HG03097 (cell line): ENCODE measurements at regions not wholly inside any gene's neighbourhood (a gene's known extent, or its start where the extent isn't known, plus 50 kb on each side); places are given as distances from the start of the nearest gene placed in this dataset.

Source experiments
- ATAC-seq: cut with Tn5 transposase; IDR thresholded peaks from one replicate; pipeline ENCODE4 v1.9.1; 2021; ENCODE audit not compliant: unreplicated experiment, low FRiP score

DNA sequence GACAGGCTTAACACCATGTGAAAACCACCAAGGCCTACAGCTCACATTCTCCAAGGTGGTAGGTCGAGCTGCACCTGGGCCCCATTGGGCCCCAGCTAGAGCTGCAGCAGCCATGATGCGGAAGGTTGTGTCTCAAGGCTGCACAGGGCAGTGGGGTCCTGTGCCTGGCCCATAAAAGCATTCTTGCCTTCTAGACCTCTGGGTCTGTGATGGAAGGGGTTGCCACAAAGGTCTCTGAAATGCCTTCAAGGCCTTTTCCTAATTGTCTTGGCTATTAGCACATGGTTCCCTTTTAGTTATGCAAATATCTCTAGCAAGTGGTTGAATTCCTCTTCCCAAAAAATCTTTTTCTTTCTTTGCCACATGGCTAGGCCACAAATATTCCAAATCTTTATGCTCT is 52.5 kb upstream of the C11orf58 start:
- no peak for ATAC-seq

GRCh38 chr11:16678466-16679116 is 59.9 kb upstream of the C11orf58 start:
- ATAC-seq: no peak

GRCh38 chr11:16669799-16670415 is 68.5 kb upstream of the C11orf58 start:
- ATAC-seq: no peak

GRCh38 chr11:16632295-16633200 is 105.9 kb upstream of the C11orf58 start:
- no peak for ATAC-seq

DNA sequence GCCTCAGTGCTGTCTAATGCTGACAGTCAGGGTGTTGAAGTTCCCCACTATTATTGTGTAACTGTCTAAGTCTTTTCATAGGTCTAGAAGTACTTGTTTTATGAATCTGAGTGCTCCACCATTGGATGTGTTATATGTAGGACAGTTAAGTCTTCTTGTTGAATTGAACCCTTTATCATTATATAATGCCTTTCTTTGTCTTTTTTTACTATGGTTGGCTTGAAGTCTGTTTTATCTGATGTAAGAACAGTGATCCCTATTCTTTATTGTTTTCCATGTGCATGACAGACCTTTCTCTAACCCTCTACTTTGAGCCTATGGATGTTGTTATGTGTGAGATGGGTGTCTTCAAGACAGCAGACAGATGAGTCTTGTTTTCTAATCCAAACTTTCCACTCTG is 107.8 kb upstream of the C11orf58 start:
- no peak for ATAC-seq

GRCh38 chr11:16618431-16618830 is 120.0 kb upstream of the C11orf58 start:
- ATAC-seq: no peak

- ATAC-seq: no peak
Measured at GRCh38 chr11:16615480-16615879, 123.0 kb upstream of the C11orf58 start.

DNA sequence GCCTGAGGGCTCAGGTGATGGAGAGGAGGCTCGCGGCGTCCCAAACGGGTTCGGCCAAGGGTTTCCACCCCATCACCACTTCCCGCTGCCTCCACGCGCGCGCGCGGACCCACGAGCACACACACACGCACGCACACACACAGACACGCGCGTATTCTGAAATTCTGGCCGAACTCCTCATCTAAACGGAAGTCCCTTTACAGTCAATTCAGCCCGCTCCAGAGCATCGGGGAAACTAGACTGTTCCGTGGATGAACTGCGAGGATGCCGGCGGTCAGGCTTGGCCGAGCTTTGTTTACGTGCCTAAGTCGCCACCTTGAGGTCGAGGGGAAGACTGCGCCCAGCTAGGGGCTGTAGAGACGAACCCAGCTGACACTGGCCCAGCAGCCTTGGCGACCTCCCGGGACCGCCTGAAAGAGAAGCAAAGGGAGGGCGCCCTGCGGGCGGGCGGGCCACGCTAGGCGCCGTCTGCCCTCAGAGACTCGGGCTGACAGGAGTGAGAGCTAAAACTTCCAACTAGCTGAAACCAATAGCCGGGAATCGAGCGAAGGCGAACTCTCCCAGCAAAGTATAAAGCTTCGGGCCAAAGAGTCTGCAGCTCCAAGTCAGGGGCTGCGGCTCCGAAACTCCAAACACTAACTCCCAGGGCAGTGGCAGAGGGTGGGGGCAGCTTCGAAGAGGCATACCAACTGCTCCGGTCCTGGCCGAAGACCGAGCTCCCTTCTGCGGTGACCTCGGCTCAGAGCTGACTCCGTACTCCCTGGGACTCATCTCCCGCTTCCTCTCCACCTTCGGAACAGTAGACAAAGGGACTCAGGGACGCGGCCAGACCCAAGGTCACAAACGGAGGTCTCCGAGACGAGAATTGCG is 124.7 kb upstream of the C11orf58 start:
- ATAC-seq: peak; percentile 99

DNA sequence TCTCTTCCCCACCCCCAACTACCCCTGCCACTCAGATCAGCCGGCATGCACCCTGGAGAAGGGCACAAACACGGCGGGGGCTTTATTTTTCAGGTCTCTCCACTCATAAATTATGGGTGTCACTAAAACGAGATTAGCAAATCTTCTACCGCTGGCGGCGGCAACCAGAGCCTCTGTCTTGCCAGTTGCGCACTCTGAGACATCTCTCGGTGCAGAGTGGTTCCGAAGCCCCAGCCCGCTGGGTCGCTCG is 125.3 kb upstream of the C11orf58 start:
- no peak for ATAC-seq

DNA sequence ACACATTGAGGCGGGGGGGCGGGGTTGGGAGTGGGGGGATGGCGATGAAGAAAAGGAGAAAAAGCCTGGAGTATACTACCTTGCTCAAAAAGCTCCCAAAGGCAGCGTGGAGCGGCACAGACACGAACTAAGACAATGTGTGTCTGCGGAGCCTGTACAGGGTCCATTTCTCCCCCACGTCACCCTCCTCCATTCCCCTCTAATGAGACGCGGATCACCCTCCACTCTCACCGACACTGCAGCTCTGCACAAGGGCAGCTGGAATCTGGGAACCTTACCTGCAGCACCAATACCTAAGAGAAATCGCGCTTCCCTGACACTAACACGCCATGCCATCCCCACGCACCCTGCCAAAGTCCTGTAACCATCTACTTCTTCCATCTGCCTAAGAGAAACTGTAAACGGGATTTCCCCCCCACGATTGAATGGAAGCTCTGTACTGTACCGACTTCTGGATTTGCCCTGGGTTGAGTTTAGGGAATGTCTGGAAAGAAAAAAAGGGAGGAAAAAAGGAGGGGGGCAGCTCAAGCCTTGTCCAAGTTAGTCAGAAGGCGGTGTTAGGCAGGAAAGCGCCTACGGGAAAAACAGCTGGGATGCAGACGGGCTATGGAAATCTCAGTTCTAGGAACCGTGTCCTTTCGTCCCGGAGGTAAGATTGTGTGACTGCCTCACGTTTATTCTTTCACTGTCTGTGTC is 125.7 kb upstream of the C11orf58 start:
- ATAC-seq: no peak

GRCh38 chr11:16611926-16612565 is 126.4 kb upstream of the C11orf58 start:
- no peak for ATAC-seq

GRCh38 chr11:16611401-16611921 is 127.0 kb upstream of the C11orf58 start:
- no peak for ATAC-seq

DNA sequence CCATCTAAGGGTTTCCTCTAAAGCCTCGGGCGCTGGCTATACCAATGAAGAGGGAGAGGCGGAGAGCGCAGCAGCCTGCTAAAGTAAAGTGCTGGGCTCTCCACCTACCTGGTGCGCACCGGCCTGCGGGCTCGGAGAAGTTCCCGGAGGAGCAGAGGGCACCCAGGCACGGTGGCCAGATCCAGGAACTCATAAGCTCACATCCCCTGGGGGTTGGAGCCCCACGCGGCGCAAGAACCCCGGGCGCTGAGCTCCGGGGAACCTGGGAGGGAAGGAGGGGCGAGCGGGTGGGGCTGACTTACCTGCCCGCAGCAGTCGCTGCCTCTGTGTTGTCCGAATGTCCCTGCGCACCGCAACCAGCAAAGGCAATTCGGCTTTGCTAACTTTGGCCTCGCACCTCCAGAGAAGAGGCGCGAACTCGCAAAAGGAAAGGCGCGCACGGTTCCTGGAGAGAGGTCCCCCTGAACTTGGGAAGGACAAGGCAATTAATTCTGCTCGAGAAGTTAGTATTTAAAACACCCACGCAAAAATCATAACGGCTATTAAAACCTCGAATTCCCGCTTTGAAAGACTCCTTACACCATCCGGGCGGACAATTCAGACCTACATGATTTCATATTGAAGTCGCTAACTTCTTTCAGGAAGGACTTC is 127.6 kb upstream of the C11orf58 start:
- ATAC-seq: no peak

DNA sequence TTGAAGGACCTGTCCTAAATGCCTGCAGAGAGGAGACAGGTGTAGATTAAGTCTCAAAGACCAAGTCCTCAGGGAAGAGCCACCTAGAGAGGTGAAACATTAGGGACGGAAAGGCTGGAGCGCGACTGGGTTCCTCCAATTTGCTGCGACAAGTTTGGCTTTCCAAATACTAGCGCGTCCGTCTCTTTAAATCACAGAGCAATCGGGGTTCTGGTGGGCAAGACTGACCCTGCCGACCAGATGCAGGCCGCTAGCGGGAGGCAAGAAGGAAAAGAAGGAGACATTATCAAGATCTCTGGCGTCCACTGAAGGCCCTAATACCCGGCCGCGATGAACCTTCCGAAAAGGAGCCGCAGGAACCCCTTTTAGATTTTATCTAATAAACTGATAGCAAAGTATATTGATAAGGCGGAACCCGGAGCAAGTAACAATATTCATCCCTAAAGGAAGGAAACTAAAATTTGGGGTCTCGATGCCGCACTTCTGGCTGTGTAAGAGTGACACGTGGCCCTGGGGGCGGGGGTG is 128.2 kb upstream of the C11orf58 start:
- ATAC-seq: no peak

DNA sequence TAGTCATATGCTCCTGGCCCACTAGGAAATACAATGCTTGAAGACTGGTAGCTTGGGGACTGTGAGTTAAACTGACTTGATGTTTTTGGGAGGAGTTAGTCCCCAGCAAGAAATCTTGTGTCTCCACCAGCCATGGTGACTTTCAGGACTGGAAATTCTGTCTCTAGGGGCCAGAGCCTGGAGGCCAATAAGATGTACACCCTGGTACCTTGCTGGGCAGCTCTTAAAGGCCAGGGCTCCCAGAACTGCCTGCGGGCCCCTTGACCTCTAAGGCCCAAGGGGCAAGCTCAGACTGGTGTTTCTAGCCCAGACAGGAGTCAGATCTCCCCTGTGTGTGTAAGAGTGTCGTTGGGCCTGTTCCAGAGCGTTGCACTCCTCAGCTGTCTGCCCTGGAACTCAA is 128.7 kb upstream of the C11orf58 start:
- ATAC-seq: no peak

DNA sequence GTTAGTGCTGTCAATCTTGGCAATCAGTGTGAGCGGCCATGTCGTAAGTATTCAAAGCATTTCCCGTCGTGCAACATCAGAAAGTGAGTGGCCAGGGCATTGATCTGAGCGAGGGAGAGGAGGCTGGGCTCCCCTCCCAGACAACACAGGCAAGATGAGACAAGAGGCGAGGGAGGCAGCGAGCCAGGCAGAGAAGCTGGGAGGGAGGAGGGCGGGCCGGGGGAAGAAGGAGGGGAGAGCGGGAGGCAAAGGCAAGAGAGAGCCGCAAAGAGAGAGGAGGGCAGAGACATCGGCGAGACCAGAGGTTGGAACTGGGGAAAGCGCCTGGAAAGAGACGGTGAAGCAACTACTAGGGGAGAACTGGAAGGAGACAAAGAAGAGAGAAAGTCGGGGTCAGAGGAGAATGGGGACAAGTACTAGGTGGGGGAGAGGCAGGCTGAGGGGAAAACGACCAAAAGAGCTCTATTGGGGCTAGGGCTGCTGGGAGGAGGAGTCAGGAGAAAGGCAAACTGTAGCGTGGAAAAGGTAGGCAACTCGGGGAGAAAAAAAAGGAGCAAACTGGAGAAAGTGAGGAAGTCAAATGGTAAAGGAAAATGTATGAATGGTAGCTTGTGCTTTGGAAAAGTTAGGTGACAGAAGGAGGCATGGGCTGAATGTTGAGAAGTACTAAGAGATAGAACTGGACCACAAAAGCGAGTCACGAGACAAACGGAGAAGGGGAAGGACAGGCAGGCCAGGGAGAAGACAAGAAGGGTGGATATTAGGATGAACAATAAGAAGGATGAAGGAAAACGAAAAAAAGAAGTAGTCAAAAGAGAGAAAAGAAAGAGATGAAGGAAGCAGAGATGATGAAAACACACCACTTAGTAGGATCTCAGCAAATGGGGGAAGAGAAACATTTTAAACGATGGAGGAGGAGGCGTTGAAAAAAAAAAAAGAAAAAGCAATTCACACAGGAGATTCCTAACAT is 130.5 kb upstream of the C11orf58 start:
- ATAC-seq: no peak

DNA sequence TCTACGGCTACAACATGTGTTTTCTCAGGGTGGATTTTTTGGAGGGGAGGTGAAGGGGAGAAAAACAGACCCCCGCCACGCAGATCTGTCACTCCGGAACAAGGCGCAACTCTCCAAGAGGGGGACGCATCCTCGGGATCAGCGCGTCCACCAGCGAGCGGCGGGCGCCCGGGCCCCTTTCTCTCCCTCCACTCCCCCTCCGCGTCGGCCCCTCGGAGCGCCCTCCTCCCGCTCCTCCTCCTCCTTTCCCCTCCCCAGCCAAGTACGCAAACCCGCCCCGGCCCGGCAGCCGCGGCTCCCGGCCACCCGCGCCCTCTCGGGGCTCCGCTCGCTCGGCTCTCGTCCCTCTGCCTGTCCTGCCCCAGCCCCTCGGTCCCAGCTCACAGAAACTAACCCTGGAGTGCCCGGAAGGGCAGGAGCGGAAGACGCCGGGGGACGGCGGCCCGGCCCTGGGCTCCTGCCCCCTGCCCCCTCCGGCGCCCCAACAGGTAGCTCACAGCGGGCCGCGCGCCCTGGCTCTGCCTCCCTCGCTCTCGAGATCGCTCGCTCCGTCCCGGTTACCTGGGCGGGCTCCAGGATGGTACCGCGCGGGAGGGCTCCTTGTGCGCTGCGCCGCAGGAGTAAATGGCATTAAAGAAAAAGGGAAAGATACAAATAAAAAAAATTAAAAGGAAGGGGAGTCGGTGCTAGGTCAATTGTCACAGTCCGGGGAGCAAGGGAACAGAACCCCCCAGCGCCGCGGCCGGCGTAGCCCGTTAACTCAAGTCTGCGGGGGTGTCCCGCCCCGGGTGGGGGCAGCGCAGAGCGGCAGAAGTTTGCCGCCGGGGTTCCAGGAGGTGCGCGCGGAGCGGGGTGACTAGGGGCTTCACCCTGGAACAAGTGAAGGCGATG is 131.4 kb upstream of the C11orf58 start:
- ATAC-seq: no peak
